GM21825 (cell line): ENCODE measurements at regions not wholly inside any gene's neighbourhood (a gene's known extent, or its start where the extent isn't known, plus 50 kb on each side); places are given as distances from the start of the nearest gene placed in this dataset.

Experiments used
- ATAC-seq: cut with Tn5 transposase; IDR thresholded peaks from one replicate; pipeline ENCODE4 v1.9.1; 2021; ENCODE audit warnings: mild to moderate bottlenecking, moderate library complexity; ENCODE audit not compliant: unreplicated experiment

DNA sequence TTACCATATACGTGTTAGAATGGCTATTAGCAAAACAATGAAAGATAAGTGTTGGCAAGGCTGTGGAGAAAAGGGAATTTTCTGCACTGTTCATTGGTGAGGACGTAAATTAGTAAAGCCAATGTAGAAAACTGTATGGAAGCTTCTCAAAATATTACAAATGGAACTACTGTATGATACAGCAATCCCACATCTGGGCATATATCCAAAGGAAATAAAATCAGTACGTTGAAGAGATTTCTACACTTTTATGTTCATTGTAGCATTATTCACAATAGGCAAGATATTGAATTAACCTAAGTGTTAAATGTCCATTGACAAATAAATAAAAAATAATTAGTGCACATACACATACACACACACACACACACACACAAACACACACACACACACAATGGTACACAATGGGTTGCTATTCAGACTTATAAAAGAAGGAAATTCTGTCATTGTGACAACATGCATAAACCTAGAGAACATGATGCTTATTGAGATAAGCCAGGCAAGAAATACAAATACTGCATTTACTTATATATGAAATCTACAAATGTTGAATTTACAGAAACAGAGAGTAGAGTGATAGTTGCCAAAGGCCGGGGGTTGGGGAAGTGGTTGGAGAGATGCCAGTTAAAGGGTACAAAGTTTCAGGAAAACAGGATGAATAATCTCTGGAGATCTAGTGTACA, 565.8 kb upstream of the LRRC4C start:
- no peak for ATAC-seq

DNA sequence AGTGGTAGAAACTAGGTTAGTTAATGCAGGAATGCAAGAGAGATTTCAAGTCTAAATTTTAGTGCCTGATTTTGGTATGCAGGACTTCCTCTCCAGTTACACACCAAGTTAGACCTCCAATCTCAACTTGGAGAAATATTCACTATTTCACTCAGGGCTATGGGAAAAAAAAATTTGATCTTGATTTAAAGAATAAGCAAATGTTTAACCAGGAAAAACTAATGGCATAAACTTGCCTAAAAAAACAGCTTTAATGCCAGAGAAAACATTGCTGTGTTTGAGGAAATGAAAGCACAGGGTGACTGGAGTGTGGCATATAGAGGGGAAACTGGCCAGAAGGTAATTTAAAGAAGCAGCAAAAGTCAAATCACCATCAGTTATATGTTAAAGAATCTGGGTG, 575.4 kb upstream of the LRRC4C start:
- ATAC-seq = no peak

DNA sequence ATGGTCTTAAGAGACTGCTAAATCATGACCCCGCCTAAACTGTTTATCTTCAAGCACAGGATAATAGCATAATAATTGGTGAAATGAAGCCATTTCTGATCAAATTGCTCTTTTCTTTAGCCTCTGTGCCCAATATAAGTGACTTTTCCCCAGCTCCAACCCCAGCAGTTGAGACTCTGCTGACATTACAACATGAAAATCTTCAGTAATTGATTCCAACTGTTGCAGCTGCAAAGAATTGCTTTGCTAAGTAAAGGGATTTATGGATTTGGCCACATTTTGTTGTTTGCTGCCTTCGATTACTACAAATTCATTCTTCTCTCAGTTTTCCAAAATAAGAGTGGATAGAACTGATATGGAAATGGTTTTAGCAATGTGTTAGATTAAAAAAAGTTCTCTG, 576.7 kb upstream of the LRRC4C start:
- no peak for ATAC-seq

DNA sequence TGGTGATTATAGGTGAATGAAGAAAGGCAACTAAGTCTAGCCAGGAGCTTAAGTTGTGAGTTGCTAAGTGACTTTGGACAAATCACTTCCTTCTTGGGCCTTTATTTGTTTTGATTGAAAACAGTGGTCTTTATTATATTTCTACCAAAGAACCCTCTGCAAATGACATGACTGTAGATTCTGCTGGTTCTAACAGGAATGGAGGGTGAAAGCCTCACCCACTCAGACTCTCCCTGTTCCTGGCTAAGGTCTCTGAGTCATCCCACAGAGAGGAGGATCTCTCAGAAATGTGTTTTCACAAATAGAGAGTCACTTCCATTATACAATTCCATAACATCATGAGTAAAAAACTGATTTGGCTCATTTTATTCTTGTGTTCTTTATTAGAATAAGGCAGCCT, 583.9 kb upstream of the LRRC4C start:
- ATAC-seq = no peak

DNA sequence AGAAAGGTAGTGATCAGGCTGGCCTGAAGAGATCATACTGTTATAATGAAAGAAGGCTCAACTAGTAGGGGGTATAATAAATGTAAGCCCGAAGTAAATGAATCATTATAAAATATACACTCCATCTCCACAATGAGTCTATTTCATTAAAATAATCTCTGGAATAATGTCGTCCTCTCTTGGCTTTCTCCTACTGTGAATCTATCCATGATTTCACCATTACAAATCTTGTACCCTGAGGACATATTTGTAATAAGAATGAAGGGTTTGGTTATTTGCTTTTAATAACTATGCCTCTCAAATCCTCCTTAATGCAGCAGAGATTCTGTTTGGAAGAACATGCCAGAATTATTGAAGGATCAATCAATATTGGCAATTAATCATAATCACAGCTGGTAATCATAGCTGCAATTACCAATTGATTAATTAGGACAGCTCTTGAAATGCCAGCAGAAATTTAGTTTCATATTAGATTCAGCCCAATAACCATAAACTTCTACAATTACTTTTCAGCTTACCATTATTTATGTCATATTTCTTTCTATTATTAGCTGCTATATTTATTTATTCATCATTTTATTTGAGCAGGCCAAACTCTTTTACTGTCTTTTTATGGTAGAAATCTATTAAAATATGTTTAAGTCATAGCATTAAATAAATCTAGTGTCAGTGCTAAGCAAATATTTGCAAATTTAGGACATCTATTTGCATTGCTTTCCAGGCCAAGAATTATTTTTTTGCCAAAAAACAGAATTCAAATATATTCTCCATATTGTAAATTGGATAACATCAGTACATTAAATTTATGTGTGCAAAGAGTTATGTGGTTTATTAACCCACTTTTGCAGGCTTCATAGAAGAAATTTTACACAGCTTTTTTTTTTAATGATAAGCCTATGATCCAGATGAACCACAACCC, 588.4 kb upstream of the LRRC4C start:
- no peak for ATAC-seq

DNA sequence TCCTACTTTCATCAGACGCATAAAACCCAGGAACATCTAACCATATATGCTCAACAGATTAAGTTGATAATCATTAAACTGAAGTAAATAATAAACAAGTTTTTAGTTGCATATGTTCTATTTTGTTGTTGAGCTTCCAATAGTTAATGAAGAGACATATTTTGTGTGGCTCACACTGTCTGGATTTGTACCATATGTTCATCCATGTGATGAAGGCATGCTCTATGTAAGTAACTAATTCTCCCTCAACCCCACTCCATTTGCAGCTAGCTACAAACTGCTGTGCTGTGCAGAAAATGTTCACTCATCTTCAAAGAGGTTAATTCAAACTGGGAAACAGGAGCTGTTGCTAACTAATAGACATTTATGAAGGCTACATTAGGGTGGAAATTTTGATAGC, 589.7 kb upstream of the LRRC4C start:
- ATAC-seq = no peak

DNA sequence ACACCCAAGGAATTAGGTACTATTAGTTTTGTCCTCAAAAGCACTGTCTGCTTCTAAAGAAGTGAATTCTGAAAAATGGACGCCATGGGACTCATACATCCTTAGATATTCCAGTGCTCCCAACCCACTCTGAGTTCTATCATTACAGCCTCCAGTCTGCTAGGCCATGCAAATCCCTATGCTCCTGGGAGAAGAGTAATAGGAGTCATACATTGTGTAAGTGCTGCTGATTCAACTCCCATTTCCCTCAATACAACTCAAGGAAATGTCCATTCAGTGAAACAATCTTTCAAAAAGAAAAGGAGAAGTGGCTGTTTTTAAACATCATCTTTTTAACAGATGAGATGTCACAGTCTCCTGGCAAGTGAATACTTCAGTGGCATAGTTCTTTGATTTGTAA, 590.2 kb upstream of the LRRC4C start:
- ATAC-seq = no peak

DNA sequence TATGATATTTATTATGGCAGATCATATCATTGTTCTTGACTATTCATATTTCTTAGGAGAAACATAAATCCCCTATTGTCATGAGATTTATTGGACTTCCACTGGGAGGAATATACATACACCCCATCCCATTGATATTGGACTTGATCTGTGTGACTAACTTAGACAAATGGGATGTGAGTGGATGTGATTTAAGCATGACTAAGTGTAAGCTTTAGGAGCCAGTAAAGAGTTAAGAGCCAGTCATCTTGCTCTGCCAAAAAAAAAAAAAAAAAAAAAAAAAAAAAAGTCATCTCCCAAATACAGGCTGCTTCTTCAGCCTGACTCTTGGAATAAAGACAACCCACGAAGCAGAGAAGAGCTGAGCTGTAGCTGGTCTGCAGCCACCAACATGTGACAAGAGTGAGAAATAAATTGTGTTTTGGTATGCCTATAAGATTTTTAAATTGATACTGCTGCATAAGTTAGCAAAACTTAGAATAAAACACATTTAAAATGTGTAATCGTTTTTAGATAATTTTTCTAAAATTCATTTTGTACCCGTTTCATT, 595.0 kb upstream of the LRRC4C start:
- ATAC-seq = no peak

DNA sequence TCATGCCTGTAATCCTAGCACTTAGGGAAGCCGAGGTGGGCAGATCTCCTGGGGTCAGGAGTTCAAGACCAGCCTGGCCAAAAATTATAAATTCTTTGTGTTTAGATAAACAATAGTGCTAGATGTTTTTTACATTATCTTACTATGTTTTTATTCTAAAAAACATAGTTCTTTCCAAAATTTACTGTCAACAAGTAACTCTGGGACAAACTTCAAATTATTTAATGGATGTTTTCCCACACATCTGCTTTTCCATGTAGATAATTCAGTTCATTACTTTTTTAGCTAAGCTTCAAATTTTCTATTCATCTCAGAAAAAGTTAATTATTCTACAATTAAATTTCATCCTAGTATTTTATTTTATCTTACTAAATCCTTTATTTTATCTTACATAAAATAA, 596.2 kb upstream of the LRRC4C start:
- ATAC-seq = no peak

DNA sequence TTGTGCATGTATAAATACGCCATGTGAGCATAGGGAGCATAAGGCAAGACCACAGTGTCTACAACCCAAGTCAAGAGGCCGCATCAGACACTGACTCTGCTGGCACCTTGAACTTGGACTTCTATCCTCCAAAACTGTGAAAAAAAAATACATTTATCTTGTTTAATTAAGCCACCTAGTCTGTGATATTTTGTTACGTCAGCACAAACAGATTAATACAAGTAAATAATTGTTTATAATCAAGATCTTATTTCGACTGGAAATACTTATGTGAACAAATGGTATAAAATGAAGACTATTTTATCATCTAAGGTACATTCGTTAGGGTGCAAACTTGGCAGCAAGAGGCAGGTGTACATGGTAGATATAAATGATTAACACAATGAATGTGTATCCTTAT, 599.3 kb upstream of the LRRC4C start:
- no peak for ATAC-seq

DNA sequence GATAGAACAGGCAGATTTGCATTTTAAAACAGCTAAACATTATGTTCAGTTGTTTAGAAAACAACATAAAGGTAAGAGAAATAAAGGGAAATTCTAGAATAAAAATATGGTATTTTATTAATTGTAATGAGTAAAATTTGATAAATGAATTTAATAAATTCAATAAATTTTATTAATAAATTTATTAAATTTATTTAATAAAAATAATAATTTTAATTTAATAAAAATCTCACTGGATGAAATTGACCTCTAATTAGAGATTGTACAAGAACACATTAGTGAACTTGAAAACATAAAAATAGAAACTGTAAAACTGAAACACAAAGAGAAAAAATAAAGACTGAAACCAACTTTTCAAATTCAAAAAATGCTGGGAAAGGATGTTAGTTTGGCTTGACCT, 605.7 kb upstream of the LRRC4C start:
- no peak for ATAC-seq

DNA sequence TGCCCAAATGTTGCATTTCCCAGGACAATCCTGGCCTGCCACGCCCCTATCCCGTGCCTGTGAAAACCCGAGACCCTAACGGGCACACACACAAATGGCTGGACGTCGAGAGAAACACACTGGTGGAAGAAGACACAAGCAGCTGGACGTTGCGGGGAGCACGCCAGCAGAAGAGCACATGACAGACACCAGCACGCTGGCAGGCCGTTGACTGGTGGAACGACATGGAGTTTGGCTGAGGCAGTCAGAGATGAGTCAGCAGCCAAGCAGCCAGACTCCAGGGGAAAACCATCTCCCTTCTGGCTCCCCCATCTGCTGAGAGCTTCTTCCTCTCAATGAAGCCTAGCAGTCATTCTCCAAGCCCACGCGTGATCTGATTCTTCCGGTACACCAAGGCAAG, 606.7 kb upstream of the LRRC4C start:
- no peak for ATAC-seq

DNA sequence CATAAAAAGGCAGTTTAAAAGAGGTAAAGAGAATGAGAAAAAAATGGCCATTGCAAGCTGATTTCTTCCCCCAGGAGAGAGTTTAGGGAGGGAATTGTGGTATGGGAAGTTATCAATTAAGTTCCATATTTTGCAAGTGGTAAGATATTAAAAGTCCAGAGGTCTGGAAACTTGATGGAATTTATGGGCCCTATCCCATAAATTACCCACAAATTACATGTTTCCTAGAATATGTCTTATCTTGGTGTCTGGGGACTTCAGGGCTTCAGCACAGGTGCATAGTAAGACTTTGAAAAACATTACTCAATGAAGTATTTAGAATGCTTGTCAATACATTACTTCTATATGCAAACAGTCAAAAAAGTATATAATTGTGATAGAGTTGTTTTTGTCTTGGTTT, 614.9 kb upstream of the LRRC4C start:
- no peak for ATAC-seq

DNA sequence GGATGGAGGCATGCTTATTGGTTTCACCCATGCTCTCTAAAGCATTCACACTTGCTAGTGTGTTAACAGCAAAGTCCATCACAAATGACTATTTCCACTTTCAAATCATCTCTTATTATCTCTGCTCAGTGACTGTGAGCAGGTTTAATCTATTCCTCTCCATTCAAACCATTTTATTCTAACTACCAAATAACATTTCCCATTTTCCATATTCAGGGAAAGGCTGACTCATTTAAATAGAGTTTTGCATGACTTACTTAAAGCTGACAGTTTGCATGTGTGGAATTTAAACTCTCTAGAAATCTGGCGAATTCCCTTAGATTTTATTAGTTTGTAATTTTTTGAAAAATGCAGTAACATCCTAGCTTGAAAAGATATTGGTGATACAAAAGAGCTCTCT, 615.7 kb upstream of the LRRC4C start:
- ATAC-seq = no peak

DNA sequence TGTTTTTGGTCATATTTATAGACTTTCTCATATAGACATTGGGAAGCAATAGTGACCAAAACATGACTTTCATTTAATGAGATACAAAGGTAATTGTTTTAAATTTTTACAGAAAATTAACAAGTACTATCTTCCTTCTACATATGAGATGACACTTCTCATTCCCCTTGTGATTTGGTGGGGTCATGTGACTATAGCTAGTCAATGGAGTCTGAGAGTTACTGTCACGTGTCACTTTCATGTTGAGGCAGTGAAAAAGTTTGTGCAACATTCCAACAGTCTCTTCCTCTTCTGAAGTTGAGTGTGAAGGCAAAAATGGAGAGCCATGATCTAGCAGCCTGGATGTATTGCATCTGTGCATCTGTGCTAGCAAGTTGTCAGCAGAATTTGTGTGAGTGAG, 618.3 kb upstream of the LRRC4C start:
- ATAC-seq = no peak

DNA sequence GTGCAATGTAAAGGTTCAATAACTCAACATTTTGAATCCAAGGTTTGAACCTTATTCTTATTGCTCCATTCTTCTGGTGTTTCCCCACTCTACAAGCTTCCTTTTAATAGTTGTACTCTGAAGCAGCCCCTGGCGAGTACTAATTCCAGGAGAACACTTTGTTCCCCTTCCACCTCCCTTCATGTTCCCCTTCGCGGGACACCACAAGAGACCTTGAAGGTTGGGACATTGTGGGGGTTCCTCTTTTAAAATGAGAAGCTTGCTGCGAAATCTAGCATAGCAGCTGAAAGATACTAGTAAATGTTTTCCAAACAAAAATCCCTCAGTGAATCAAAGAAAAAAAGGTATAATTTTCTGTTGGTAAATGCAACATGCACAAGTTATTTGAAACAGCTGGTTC, 626.3 kb upstream of the LRRC4C start:
- ATAC-seq = no peak

DNA sequence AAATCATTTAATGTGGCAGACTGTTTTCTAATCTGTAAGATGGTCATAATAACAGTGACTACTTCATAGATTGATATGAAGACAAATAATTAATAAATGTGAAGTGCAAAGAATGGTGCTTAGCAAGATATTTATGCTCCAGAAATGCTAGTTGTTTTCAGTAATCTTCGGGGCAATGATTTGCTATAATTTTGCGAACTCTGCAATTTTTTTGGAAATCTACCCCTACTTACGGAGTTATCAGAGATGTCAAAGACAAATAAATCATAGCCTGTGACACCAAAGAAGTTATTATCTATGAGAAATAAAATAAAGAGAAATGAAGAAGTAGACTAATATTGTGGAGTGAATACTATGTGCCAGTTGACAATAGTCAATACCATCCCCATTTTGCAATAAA, 634.1 kb upstream of the LRRC4C start:
- ATAC-seq = no peak

DNA sequence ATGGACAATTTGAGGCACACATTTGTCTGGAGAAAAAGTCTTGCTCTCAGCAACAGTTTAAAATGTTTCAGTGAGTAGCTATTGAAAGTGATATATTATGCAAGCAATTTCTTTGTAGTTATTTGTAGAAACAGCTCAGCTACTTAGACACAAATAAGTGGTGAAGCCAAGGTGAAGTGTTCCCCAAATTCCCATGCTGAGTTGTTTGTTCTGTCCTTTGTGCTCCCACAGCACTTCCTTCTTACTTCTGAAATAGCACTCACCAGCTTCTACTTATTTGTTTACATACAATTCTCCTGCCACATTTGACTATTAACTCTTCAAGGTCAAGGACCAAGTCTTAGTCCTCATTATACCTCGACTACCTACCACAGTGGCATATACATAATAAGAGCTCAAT, 638.6 kb upstream of the LRRC4C start:
- no peak for ATAC-seq

DNA sequence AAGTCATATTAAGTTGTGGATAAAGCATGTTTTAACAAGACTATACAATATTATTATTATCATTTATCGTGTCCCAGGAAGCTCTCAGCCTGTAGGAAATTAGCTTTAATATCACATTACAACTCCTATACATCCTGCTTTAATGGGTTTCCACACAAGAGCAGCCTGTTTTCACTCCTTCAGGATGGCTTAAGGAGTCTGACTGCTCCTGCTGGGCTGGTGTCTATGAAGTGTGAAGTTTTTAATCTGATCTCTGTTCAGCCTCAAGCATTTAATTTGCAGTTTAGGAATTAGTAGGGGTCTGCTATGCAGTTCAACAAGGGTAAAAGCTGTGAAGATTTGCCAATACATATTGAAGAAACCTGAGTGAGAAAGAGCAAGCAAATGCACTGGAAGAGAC, 653.4 kb upstream of the LRRC4C start:
- no peak for ATAC-seq

DNA sequence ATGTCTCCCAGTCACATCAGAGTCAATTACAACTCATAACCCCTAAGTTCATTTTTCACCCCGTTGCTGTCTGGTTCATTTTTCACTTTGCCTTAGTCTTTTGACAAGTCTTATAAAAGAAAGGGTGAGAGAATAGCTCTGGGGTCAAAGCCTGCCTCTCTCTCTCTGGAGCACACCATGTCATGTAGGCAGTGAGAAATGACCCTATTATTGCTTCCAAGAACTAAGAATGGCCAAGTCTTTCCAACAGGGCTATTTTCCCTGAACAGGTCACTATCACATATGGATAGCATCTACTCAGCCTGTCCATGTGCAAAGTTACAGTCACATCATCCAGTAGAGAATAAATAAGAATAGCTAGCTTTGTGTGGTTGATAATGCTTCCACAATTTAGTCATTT, 655.5 kb upstream of the LRRC4C start:
- no peak for ATAC-seq

DNA sequence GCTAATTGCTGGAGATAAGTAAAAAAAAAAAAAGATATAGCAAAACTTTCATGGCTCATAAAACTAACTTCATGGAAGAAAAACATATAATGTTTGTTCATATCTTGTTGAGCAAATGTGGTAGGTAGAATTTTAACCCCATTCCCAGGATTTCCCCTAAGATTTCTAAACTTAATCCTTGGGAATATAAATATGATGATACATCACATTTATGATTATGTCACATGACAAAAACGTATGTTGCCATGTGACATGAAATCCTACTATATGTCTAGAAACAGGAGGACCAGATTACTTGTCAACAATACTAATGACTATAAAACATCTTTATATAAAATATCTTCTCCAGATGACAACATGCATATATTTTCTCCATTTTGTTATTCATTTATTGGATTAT, 679.0 kb upstream of the LRRC4C start:
- no peak for ATAC-seq

DNA sequence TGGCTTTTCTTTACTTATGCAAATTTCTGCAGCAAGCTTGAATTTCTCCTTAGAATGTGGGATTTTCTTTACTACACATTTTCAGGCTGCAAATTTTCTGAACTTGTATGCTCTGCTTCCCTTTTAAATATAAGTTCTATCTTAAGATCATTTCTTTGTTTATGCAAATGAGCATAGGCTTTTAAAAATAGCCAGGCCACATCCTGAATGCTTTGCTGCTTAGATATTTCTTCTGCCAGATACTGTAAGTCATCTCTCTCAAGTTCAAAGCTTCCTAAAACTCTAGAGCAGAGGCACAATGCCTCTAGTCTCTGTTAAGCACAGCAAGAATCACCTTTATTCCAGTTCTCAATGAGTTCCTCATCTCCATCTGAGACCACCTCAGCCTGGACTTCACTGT, 685.9 kb upstream of the LRRC4C start:
- no peak for ATAC-seq
